H1 (cell line): ENCODE measurements at regions not wholly inside any gene's neighbourhood (a gene's known extent, or its start where the extent isn't known, plus 50 kb on each side); places are given as distances from the start of the nearest gene placed in this dataset.

Source experiments
- CTCF ChIA-PET: fragments of 300-600 bp; sonication (Branson Sonifier 250); formaldehyde crosslinking; loops from one replicate; lab custom pipeline; 2021; ENCODE audit not compliant: partially characterized antibody; lab: Charles Lee
- POLR2A ChIA-PET: fragments of 300-600 bp; sonication (Branson Sonifier 250); formaldehyde crosslinking; loops from one replicate; lab custom pipeline; 2021; ENCODE audit warnings: inconsistent platforms; ENCODE audit not compliant: partially characterized antibody; lab: Charles Lee
- DNase-seq, 2 experiments: peaks; one replicate each; pipeline versions ENCODE4 v3.0.0 to v3.0.0-alpha.2; 2010 to 2022; ENCODE audit warnings: low spot score in 2 of 2, low read depth in 1 of 2, mixed read lengths in 1 of 2
- FAIRE-seq: peaks from 2 replicates; lab custom pipeline; 2011; peaks lifted over from hg19 to GRCh38; lab: Jason Lieb, UNC
- H2AFZ ChIP-seq: 2 replicates; pipeline ENCODE4 v1.8.1; 2012; ENCODE audit warnings: low read length, inconsistent platforms
- H2AK5ac ChIP-seq: 2 replicates; pipeline ENCODE4 v1.6.1; 2013; ENCODE audit warnings: low read depth, low read length
- H2BK120ac ChIP-seq: replicated peaks from 2 replicates; pipeline ENCODE3; 2013; ENCODE audit warnings: low read depth, low read length, inconsistent platforms
- H2BK12ac ChIP-seq: 2 replicates; pipeline ENCODE4 v1.6.1; 2013; ENCODE audit warnings: low read depth, low read length
- H2BK15ac ChIP-seq: 2 replicates; pipeline ENCODE4 v1.6.1; 2013; ENCODE audit warnings: low read length
- H2BK20ac ChIP-seq: 2 replicates; pipeline ENCODE4 v1.6.1; 2013; ENCODE audit warnings: low read length
- H2BK5ac ChIP-seq: 2 replicates; pipeline ENCODE4 v1.6.1; 2013; ENCODE audit warnings: low read depth, low read length
- H3K14ac ChIP-seq: 2 replicates; pipeline ENCODE4 v1.6.1; 2013; ENCODE audit warnings: inconsistent platforms; ENCODE audit not compliant: insufficient read length
- H3K18ac ChIP-seq: 2 replicates; pipeline ENCODE4 v1.6.1; 2013; ENCODE audit warnings: low read length; ENCODE audit errors: extremely low read depth
- H3K23ac ChIP-seq: 2 replicates; pipeline ENCODE4 v1.6.1; 2013; ENCODE audit warnings: inconsistent platforms; ENCODE audit not compliant: insufficient read length
- H3K23me2 ChIP-seq: 2 replicates; pipeline ENCODE4 v1.6.1; 2013; ENCODE audit warnings: low read depth, low read length
- H3K27ac ChIP-seq: 2 replicates; pipeline ENCODE4 v1.6.1; 2011; ENCODE audit warnings: low read depth, low read length, inconsistent platforms
- H3K27me3 ChIP-seq, 4 experiments: replicated peaks in 1 of 4; 1 replicate in 1 of 4; 2 replicates in 3 of 4; pipeline versions ENCODE4 v1.6.1 to v1.8.1; 2011 to 2013; ENCODE audit warnings: low read length in 3 of 4, mild to moderate bottlenecking in 3 of 4, inconsistent platforms in 2 of 4, mixed read lengths in 2 of 4, moderate library complexity in 1 of 4; ENCODE audit not compliant: control insufficient read depth in 3 of 4, insufficient read depth in 3 of 4; ENCODE audit errors: extremely low read depth in 1 of 4
- H3K36me3 ChIP-seq, 4 experiments: 2 replicates each; pipeline versions ENCODE4 v1.6.1 to v1.8.1; 2011 to 2013; ENCODE audit warnings: mild to moderate bottlenecking in 4 of 4, low read length in 3 of 4, moderate library complexity in 2 of 4, control low read depth in 1 of 4, inconsistent platforms in 1 of 4; ENCODE audit not compliant: insufficient read depth in 4 of 4, control insufficient read depth in 2 of 4
- H3K4ac ChIP-seq: replicated peaks from 2 replicates; pipeline ENCODE3; 2013; ENCODE audit warnings: low read length, low read depth, mixed read lengths, inconsistent platforms; ENCODE audit not compliant: insufficient read length
- H3K4me1 ChIP-seq, 4 experiments: replicated peaks in 1 of 4; 1 replicate in 1 of 4; 2 replicates in 3 of 4; pipeline versions ENCODE4 v1.6.1 to v1.8.1; 2011 to 2013; ENCODE audit warnings: low read length in 3 of 4, inconsistent platforms in 2 of 4, mixed read lengths in 1 of 4; ENCODE audit not compliant: insufficient read depth in 4 of 4, control insufficient read depth in 3 of 4
- H3K4me2 ChIP-seq, 2 experiments: 2 replicates each; pipeline versions ENCODE4 v1.6.1 to v1.8.1; 2011 to 2013; ENCODE audit warnings: low read depth in 2 of 2, low read length in 2 of 2, control low read depth in 1 of 2, inconsistent platforms in 1 of 2, mild to moderate bottlenecking in 1 of 2; ENCODE audit not compliant: insufficient read depth in 1 of 2
- H3K4me3 ChIP-seq, 4 experiments: fragments of 200-600, 300-600 bp in 1 of 4; sonication (generic), shearing (Covaris generic), sonication (Bioruptor Twin) in 1 of 4; 2 replicates each; pipeline versions ENCODE4 v1.5.1 to v1.8.1; 2011 to 2016; ENCODE audit warnings: low read length in 4 of 4, low read depth in 3 of 4, control low read depth in 2 of 4, inconsistent platforms in 2 of 4, mild to moderate bottlenecking in 2 of 4, mixed read lengths in 1 of 4, moderate library complexity in 1 of 4; ENCODE audit not compliant: insufficient read depth in 2 of 4; ENCODE audit errors: extremely low read depth in 1 of 4
- H3K56ac ChIP-seq: replicated peaks from 2 replicates; pipeline ENCODE3; 2013; ENCODE audit warnings: low read depth, mild to moderate bottlenecking, mixed read lengths, low read length, inconsistent platforms; ENCODE audit not compliant: insufficient read length
- H3K79me1 ChIP-seq: 2 replicates; pipeline ENCODE4 v1.6.1; 2013; ENCODE audit warnings: low read depth, low read length, control low read depth
- H3K79me2 ChIP-seq, 2 experiments: 2 replicates each; pipeline versions ENCODE4 v1.6.1 to v1.8.1; 2012 to 2013; ENCODE audit warnings: low read length in 2 of 2, mild to moderate bottlenecking in 2 of 2, inconsistent platforms in 1 of 2; ENCODE audit not compliant: insufficient read depth in 2 of 2, control insufficient read depth in 1 of 2
- H3K9ac ChIP-seq, 4 experiments: replicated peaks in 1 of 4; 1 replicate in 1 of 4; 2 replicates in 3 of 4; pipeline versions ENCODE4 v1.6.1 to v1.8.1; 2011 to 2013; ENCODE audit warnings: low read depth in 3 of 4, low read length in 3 of 4, control low read depth in 2 of 4, mild to moderate bottlenecking in 2 of 4, moderate library complexity in 2 of 4, inconsistent platforms in 1 of 4; ENCODE audit errors: extremely low read depth in 1 of 4
- H3K9me3 ChIP-seq, 2 experiments: 2 replicates each; pipeline versions ENCODE4 v1.6.1 to v1.8.1; 2012 to 2013; ENCODE audit warnings: mild to moderate bottlenecking in 2 of 2, moderate library complexity in 2 of 2, control low read depth in 1 of 2, inconsistent platforms in 1 of 2, low read depth in 1 of 2, low read length in 1 of 2, mixed read lengths in 1 of 2; ENCODE audit not compliant: insufficient read depth in 2 of 2
- H4K20me1 ChIP-seq, 2 experiments: replicated peaks in 1 of 2; 2 replicates each; pipeline versions ENCODE3 to v1.8.1; 2011 to 2013; ENCODE audit warnings: inconsistent platforms in 2 of 2, low read length in 2 of 2, mild to moderate bottlenecking in 1 of 2; ENCODE audit not compliant: insufficient read depth in 2 of 2, control insufficient read depth in 1 of 2
- H4K5ac ChIP-seq: 2 replicates; pipeline ENCODE4 v1.6.1; 2013; ENCODE audit warnings: low read length, low read depth, mixed read lengths, inconsistent platforms; ENCODE audit not compliant: insufficient read length
- H4K8ac ChIP-seq: 2 replicates; pipeline ENCODE4 v1.8.0; 2013; ENCODE audit warnings: mild to moderate bottlenecking, moderate library complexity, low read length, inconsistent platforms; ENCODE audit not compliant: insufficient read depth; ENCODE audit errors: extremely low read depth
- H4K91ac ChIP-seq: replicated peaks from 2 replicates; pipeline ENCODE3; 2013; ENCODE audit warnings: low read length, mixed read lengths, inconsistent platforms; ENCODE audit not compliant: insufficient read length
- ASH2L ChIP-seq: fragments of 200-600, 300-600 bp; sonication (generic); IDR thresholded peaks from one replicate; pipeline ENCODE4 v1.7.1; 2017; ENCODE audit warnings: low read length
- BACH1 ChIP-seq: IDR thresholded peaks from 2 replicates; pipeline ENCODE4 v1.6.1; 2012; ENCODE audit warnings: low read length, improper control_type of control experiment
- BRCA1 ChIP-seq: IDR thresholded peaks from 2 replicates; pipeline ENCODE4 v1.6.1; 2012; ENCODE audit warnings: low read depth, low read length, improper control_type of control experiment
- CTCF ChIP-seq, 3 experiments: IDR thresholded peaks; 1 replicate in 2 of 3; 2 replicates in 1 of 3; pipeline versions ENCODE4 v1.5.1 to v1.6.1; 2011; ENCODE audit warnings: low read length in 3 of 3, mild to moderate bottlenecking in 3 of 3, inconsistent platforms in 2 of 3, low read depth in 1 of 3, moderate library complexity in 1 of 3; ENCODE audit not compliant: insufficient read depth in 1 of 3; ENCODE audit errors: control extremely low read depth in 1 of 3
- MAFK ChIP-seq: IDR thresholded peaks from 2 replicates; pipeline ENCODE4 v1.6.1; 2012; ENCODE audit warnings: low read depth, mild to moderate bottlenecking, improper control_type of control experiment, low read length
- MAX ChIP-seq: IDR thresholded peaks from 2 replicates; pipeline ENCODE4 v1.6.1; 2012; ENCODE audit warnings: inconsistent platforms
- NRF1 ChIP-seq: IDR thresholded peaks from 2 replicates; pipeline ENCODE4 v1.6.1; 2011; ENCODE audit warnings: mild to moderate bottlenecking, low read depth, low read length, improper control_type of control experiment
- PHF8 ChIP-seq: fragments of 200-600 bp; sonication (generic); conservative IDR thresholded peaks from 2 replicates; pipeline ENCODE4 v1.7.1; 2012; ENCODE audit warnings: low read depth, mild to moderate bottlenecking, inconsistent platforms, low read length, moderate library complexity
- POU5F1 ChIP-seq: IDR thresholded peaks from 2 replicates; pipeline ENCODE4 v1.6.1; 2011; ENCODE audit warnings: low read depth, mild to moderate bottlenecking, low read length, moderate library complexity
- RBBP5 ChIP-seq: IDR thresholded peaks from 2 replicates; pipeline ENCODE4 v1.7.1; 2012; ENCODE audit warnings: low read depth, mild to moderate bottlenecking, inconsistent platforms, low read length, moderate library complexity, borderline replicate concordance
- SP1 ChIP-seq: IDR thresholded peaks from 2 replicates; pipeline ENCODE4 v1.6.1; 2011; ENCODE audit warnings: low read depth, low read length
- SP4 ChIP-seq: IDR thresholded peaks from 2 replicates; pipeline ENCODE4 v1.6.1; 2012; ENCODE audit warnings: low read length, inconsistent platforms
- TBP ChIP-seq: IDR thresholded peaks from 2 replicates; pipeline ENCODE4 v1.6.1; 2011; ENCODE audit warnings: low read depth, low read length, improper control_type of control experiment
- WGBS, 2 experiments: shearing (Covaris generic) in 1 of 2; methylation state at CpG; one replicate each; pipeline versions ENCODE4 v1.1.6 to v1.1.7; 2013 to 2015; ENCODE audit warnings: low lambda C conversion rate in 2 of 2, mixed read lengths in 2 of 2, inconsistent platforms in 1 of 2, low coverage in 1 of 2, missing lambda C conversion rate in 1 of 2; ENCODE audit not compliant: insufficient replicate concordance in 2 of 2, insufficient coverage in 1 of 2, insufficient read length in 1 of 2; ENCODE audit errors: extremely low coverage in 1 of 2, missing lambda C conversion rate in 1 of 2; 5-methylcytosine and 5-hydroxymethylcytosine counted together

DNA sequence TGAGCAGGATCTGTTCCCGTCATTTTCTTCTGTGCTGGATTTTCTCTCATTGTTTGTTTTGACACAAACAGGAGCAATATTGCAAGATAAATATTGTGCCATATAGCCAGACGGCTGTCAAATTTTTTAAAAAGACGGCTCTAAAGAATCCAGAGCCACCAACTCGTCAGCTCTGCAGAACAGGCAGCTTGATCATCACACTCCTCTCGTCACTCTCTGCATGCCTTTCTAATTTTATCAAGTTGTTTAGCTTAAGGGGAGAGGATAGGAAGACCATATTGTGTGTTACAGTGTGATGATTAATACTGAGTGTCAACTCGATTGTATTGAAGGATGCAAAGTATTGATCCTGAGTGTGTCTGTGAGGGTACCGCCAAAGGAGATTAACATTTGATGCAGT lies 562.8 kb downstream of the GALC start:
- Histone ChIP-seq H3K9ac (no peak overlapping the region), H3K23ac (no peak overlapping the region), H2AK5ac (no peak overlapping the region), H4K91ac (no peak overlapping the region), H4K20me1 (no peaks in the 10 kb centered on the region), H3K56ac (no peak overlapping the region), H3K18ac (no peak overlapping the region), H3K27ac (no peak overlapping the region)
- FAIRE-seq, result no peak
- TF ChIP-seq POU5F1, result no peak
- TF ChIP-seq NRF1, result no peak
- no peak for TF ChIP-seq SP4
- TF ChIP-seq ASH2L, result no peak
- TF ChIP-seq PHF8, result no peak
- no peak for TF ChIP-seq MAFK
- TF ChIP-seq RBBP5, result no peak
- TF ChIP-seq CTCF (IDR thresholded peaks at IDR 0.05; ENCODE audit: control extremely low read depth in 1 of 3, insufficient read depth in 1 of 3, low read depth in 1 of 3, low read length in 3 of 3), result no peak
- TF ChIP-seq BACH1, result no peak
- no peak for TF ChIP-seq TBP
- no peak for TF ChIP-seq SP1
- TF ChIP-seq BRCA1, result no peak
- no peak for TF ChIP-seq MAX
- TF ChIP-seq, all 59 proteins: peak for 0
- Histone ChIP-seq H2BK120ac (no peak overlapping the region), H3K36me3 (no peaks in the 10 kb centered on the region), H3K27me3 (no peaks in the 10 kb centered on the region), H2BK5ac (no peak overlapping the region), H4K5ac (no peak overlapping the region), H3K23me2 (no peaks in the 10 kb centered on the region), H3K4me1 (no peaks in the 10 kb centered on the region), H3K79me1 (no peaks in the 10 kb centered on the region), H2AFZ (no peak overlapping the region), H3K4me3 (no peak overlapping the region), H3K9me3 (no peaks in the 10 kb centered on the region), H3K79me2 (no peaks in the 10 kb centered on the region), H3K4me2 (no peak overlapping the region), H3K14ac (no peak overlapping the region), H2BK15ac (no peak overlapping the region), H3K4ac (no peak overlapping the region), H2BK20ac (no peak overlapping the region), H2BK12ac (no peak overlapping the region), H4K8ac (no peak overlapping the region)
- POLR2A ChIA-PET, result no interaction called here
- 91% methylated on average over 7 of the region's 7 CpGs; no CpG with 5 or more reads in 1 of the 2 experiments for WGBS, 2 experiments
- CTCF ChIA-PET, result interaction anchor here (1.0 kb wide), 1 partner anchor 27 kb away, joined by 4 read pairs; no protein-coding TSS in a partner anchor
- DNase-seq, result no peak
